Gastroesophageal sphincter (tissue), 3 donors: ENCODE measurements at regions not wholly inside any gene's neighbourhood (a gene's known extent, or its start where the extent isn't known, plus 50 kb on each side); places are given as distances from the start of the nearest gene placed in this dataset.

ENCODE experiments used
- CTCF ChIP-seq, 4 experiments: fragments of 200-600 bp in 2 of 4; fragments of 450-650 bp in 2 of 4; sonication (generic) in 1 of 4; IDR thresholded peaks; one replicate each; pipeline ENCODE4 v1.5.1; 2017 to 2019; ENCODE audit warnings: antibody characterized with exemption in 4 of 4, mild to moderate bottlenecking in 2 of 4, moderate library complexity in 2 of 4
- POLR2A ChIP-seq, 2 donors: fragments of 450-650 bp; IDR thresholded peaks; one replicate each; pipeline ENCODE4 v1.6.1; 2017; ENCODE audit warnings: antibody characterized with exemption in 2 of 2, mild to moderate bottlenecking in 2 of 2, moderate library complexity in 1 of 2
- POLR2AphosphoS5 ChIP-seq: sonication (generic); formaldehyde crosslinking; IDR thresholded peaks from one replicate; pipeline ENCODE4 v1.6.1; 2017; ENCODE audit warnings: antibody characterized with exemption

DNA sequence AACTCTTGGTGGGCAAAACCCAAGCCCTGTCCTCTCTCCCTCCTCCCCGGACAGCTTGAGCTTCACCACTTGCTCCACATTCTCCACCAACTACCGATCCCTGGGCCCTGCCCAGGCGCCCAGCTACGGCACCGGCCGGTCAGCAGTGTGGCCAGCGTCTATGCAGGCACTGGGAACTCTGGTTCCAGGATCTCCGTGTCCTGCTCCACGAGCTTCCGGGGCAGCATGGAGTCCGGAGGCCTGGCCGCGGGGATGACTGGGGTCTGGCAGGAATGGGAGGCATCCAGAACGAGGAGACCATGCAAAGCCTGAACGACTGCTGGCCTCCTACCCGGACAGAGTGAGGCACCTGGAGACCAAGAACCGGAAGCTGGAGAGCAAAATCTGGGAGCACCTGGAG, 68.9 kb upstream of the RTL6 start:
- TF ChIP-seq CTCF (IDR thresholded peaks at IDR 0.05) (no peak), POLR2AphosphoS5 (no peak), POLR2A (IDR thresholded peaks at IDR 0.05) (no peak)
